MM.1S (cell line): ENCODE measurements at regions not wholly inside any gene's neighbourhood (a gene's known extent, or its start where the extent isn't known, plus 50 kb on each side); places are given as distances from the start of the nearest gene placed in this dataset.

Experiments used
- DNase-seq: peaks from one replicate; pipeline ENCODE4 v3.0.0-alpha.2; 2015
- H2AFZ ChIP-seq: fragments of 300-600 bp; sonication (generic); 2 replicates; pipeline ENCODE4 v1.6.0; 2016; ENCODE audit warnings: antibody characterized with exemption, low read length
- H3F3A ChIP-seq: fragments of 300-600 bp; sonication (generic); 2 replicates; pipeline ENCODE4 v1.6.1; 2016; ENCODE audit warnings: mild to moderate bottlenecking, antibody characterized with exemption, low read length, moderate library complexity, mixed read lengths; ENCODE audit not compliant: insufficient read depth
- H3K27ac ChIP-seq: fragments of 300-600 bp; sonication (generic); 2 replicates; pipeline ENCODE4 v1.5.1; 2016; ENCODE audit warnings: mild to moderate bottlenecking, low read length
- H3K27me3 ChIP-seq: fragments of 300-600 bp; sonication (generic); replicated peaks from 2 replicates; pipeline ENCODE4 v1.6.0; 2016; ENCODE audit warnings: low read length; ENCODE audit not compliant: insufficient read depth
- H3K36me3 ChIP-seq: fragments of 300-600 bp; sonication (generic); replicated peaks from 2 replicates; pipeline ENCODE4 v1.6.1; 2016; ENCODE audit warnings: mild to moderate bottlenecking, low read length, mixed read lengths; ENCODE audit not compliant: insufficient read depth
- H3K4me1 ChIP-seq: fragments of 300-600 bp; sonication (generic); 2 replicates; pipeline ENCODE4 v1.6.1; 2016; ENCODE audit warnings: low read length, mixed read lengths
- H3K4me2 ChIP-seq: fragments of 300-600 bp; sonication (generic); 2 replicates; pipeline ENCODE4 v1.6.0; 2016; ENCODE audit warnings: low read depth, low read length
- H3K4me3 ChIP-seq: fragments of 300-600 bp; sonication (generic); 2 replicates; pipeline ENCODE4 v1.5.1; 2016; ENCODE audit warnings: low read length, mixed read lengths
- H3K79me2 ChIP-seq: fragments of 300-600 bp; sonication (generic); 2 replicates; pipeline ENCODE4 v1.6.1; 2016; ENCODE audit warnings: mixed run types, low read length, mixed read lengths
- H3K9ac ChIP-seq: fragments of 300-600 bp; sonication (generic); 2 replicates; pipeline ENCODE4 v1.6.1; 2016; ENCODE audit warnings: low read length, mixed read lengths
- H3K9me2 ChIP-seq: fragments of 300-600 bp; sonication (generic); replicated peaks from 2 replicates; pipeline ENCODE4 v1.6.1; 2016; ENCODE audit warnings: mild to moderate bottlenecking, low read length, mixed read lengths; ENCODE audit not compliant: insufficient read depth
- H3K9me3 ChIP-seq: fragments of 300-600 bp; sonication (generic); replicated peaks from 2 replicates; pipeline ENCODE4 v1.6.1; 2016; ENCODE audit warnings: mild to moderate bottlenecking, low read length, mixed read lengths; ENCODE audit not compliant: insufficient read depth
- H4K20me1 ChIP-seq: fragments of 300-600 bp; sonication (generic); 2 replicates; pipeline ENCODE4 v1.6.1; 2016; ENCODE audit warnings: mild to moderate bottlenecking, low read length, moderate library complexity, mixed read lengths; ENCODE audit not compliant: insufficient read depth
- CTCF ChIP-seq: fragments of 300-600 bp; sonication (generic); IDR thresholded peaks from 2 replicates; pipeline ENCODE4 v1.5.1; 2016; ENCODE audit warnings: antibody characterized with exemption, low read length, mixed read lengths
- EZH2 ChIP-seq: fragments of 300-600 bp; sonication (generic); optimal IDR thresholded peaks from 2 replicates; pipeline ENCODE3; 2017; ENCODE audit warnings: low read depth, mild to moderate bottlenecking, antibody characterized with exemption, low read length, mixed read lengths
- EZH2phosphoT487 ChIP-seq: fragments of 300-600 bp; sonication (generic); IDR thresholded peaks from 2 replicates; pipeline ENCODE4 v1.6.1; 2018; ENCODE audit warnings: antibody characterized with exemption, low read length

GRCh38 chr10:81514811-81515210 lies 360.2 kb upstream of the NRG3 start:
- Histone ChIP-seq H4K20me1 (no peaks in the 10 kb centered on the region), H3K27ac (no peak overlapping the region), H3K27me3 (no peaks in the 10 kb centered on the region), H3K4me1 (no peaks in the 10 kb centered on the region), H3K9ac (no peak overlapping the region), H3K79me2 (no peaks in the 10 kb centered on the region), H3K4me3 (no peak overlapping the region), H3K4me2 (no peak overlapping the region), H3K9me2 (no peaks in the 10 kb centered on the region), H3K36me3 (no peaks in the 10 kb centered on the region), H3K9me3 (no peaks in the 10 kb centered on the region), H3F3A (no peaks in the 10 kb centered on the region), H2AFZ (no peak overlapping the region)
- no peak for DNase-seq
- TF ChIP-seq CTCF = no peak

GRCh38 chr10:81520688-81521087 lies 354.3 kb upstream of the NRG3 start:
- no peak for DNase-seq
- no peaks in the 10 kb centered on the region for H3K27me3 ChIP-seq
- H3K27ac ChIP-seq = no peak overlapping the region
- H3K4me3 ChIP-seq = no peak overlapping the region
- no peaks in the 10 kb centered on the region for H3K9me3 ChIP-seq
- H3K9me2 ChIP-seq = no peaks in the 10 kb centered on the region
- no peaks in the 10 kb centered on the region for H3K4me1 ChIP-seq
- no peaks in the 10 kb centered on the region for H3K36me3 ChIP-seq
- no peak overlapping the region for H2AFZ ChIP-seq
- no peaks in the 10 kb centered on the region for H3F3A ChIP-seq
- H3K4me2 ChIP-seq = no peak overlapping the region
- TF ChIP-seq CTCF = no peak
- TF ChIP-seq EZH2phosphoT487 = no peak
- TF ChIP-seq EZH2 = no peak
- no peaks in the 10 kb centered on the region for H4K20me1 ChIP-seq
- no peaks in the 10 kb centered on the region for H3K79me2 ChIP-seq
- no peak overlapping the region for H3K9ac ChIP-seq

GRCh38 chr10:81524467-81524866 lies 350.5 kb upstream of the NRG3 start:
- Histone ChIP-seq H3K9me2 (no peaks in the 10 kb centered on the region), H3K27ac (no peak overlapping the region), H3K9me3 (no peaks in the 10 kb centered on the region), H3K36me3 (no peaks in the 10 kb centered on the region), H3K79me2 (no peaks in the 10 kb centered on the region), H3F3A (no peaks in the 10 kb centered on the region), H3K27me3 (no peaks in the 10 kb centered on the region), H4K20me1 (no peaks in the 10 kb centered on the region), H2AFZ (no peak overlapping the region), H3K9ac (no peak overlapping the region), H3K4me1 (no peaks in the 10 kb centered on the region), H3K4me3 (no peak overlapping the region), H3K4me2 (no peak overlapping the region)
- no peak for DNase-seq
- TF ChIP-seq EZH2phosphoT487 (no peak), CTCF (no peak), EZH2 (no peak)

- no peaks in the 10 kb centered on the region for H4K20me1 ChIP-seq
- no peak for DNase-seq
- no peaks in the 10 kb centered on the region for H3K79me2 ChIP-seq
- no peaks in the 10 kb centered on the region for H3K9me3 ChIP-seq
- no peaks in the 10 kb centered on the region for H3K27me3 ChIP-seq
- TF ChIP-seq CTCF = no peak
- no peak for TF ChIP-seq EZH2
- no peak for TF ChIP-seq EZH2phosphoT487
- no peak overlapping the region for H2AFZ ChIP-seq
- no peak overlapping the region for H3K4me3 ChIP-seq
- no peaks in the 10 kb centered on the region for H3K9me2 ChIP-seq
- H3K27ac ChIP-seq = no peak overlapping the region
- H3K9ac ChIP-seq = no peak overlapping the region
- H3K4me1 ChIP-seq = no peaks in the 10 kb centered on the region
- H3K36me3 ChIP-seq = no peaks in the 10 kb centered on the region
- H3K4me2 ChIP-seq = no peak overlapping the region
- H3F3A ChIP-seq = no peaks in the 10 kb centered on the region
Measured at GRCh38 chr10:81532403-81532802, 342.6 kb upstream of the NRG3 start.
